C4-2B (cell line): ENCODE measurements at regions not wholly inside any gene's neighbourhood (a gene's known extent, or its start where the extent isn't known, plus 50 kb on each side); places are given as distances from the start of the nearest gene placed in this dataset.

Source experiments
- ZFX ChIP-seq: fragments of 450-650 bp; IDR thresholded peaks from 2 replicates; pipeline ENCODE4 v1.6.1; 2017
- TF ChIP-seq, protein P1 (sequence below): fragments of 450-650 bp; conservative IDR thresholded peaks from 2 replicates; pipeline ENCODE4 v1.5.1; 2017; ENCODE audit warnings: mild to moderate bottlenecking

DNA sequence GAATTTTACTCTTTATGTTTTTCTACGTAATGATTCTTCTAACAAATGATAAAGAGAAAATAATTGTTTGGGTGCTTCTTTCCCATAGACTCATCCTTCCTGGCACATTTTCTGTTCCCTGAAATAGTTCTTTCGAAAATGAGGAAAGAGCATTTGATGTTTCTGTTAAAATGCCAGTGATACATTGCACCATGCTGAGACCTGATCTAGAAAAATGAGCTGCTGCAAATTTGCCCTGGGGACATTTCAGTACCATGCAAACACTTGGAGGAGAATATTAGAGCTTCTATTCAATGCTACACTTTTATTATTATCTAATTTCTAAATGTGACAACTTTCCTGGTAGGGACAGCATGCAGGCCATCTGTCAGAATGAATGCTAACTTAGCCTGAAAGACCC is 83.3 kb downstream of the C4orf33 start:
- TF ChIP-seq, protein P1, sequence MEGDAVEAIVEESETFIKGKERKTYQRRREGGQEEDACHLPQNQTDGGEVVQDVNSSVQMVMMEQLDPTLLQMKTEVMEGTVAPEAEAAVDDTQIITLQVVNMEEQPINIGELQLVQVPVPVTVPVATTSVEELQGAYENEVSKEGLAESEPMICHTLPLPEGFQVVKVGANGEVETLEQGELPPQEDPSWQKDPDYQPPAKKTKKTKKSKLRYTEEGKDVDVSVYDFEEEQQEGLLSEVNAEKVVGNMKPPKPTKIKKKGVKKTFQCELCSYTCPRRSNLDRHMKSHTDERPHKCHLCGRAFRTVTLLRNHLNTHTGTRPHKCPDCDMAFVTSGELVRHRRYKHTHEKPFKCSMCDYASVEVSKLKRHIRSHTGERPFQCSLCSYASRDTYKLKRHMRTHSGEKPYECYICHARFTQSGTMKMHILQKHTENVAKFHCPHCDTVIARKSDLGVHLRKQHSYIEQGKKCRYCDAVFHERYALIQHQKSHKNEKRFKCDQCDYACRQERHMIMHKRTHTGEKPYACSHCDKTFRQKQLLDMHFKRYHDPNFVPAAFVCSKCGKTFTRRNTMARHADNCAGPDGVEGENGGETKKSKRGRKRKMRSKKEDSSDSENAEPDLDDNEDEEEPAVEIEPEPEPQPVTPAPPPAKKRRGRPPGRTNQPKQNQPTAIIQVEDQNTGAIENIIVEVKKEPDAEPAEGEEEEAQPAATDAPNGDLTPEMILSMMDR, result no peak
- no peak for TF ChIP-seq ZFX
